Aorta (tissue), 5 donors: ENCODE measurements at regions not wholly inside any gene's neighbourhood (a gene's known extent, or its start where the extent isn't known, plus 50 kb on each side); places are given as distances from the start of the nearest gene placed in this dataset.

ENCODE experiments used
- ATAC-seq: fragments of 200-7000 bp; cut with Tn5 transposase; one replicate; pipeline ENCODE4 v1.9.1; 2022; ENCODE audit warnings: moderate library complexity; ENCODE audit not compliant: low FRiP score
- DNase-seq, 2 donors: peaks; one replicate each; pipeline ENCODE4 v3.0.0-alpha.2; 2020
- H3K27ac ChIP-seq, 2 donors: one replicate each; pipeline ENCODE4 v1.5.1; 2013; ENCODE audit warnings: low read length in 2 of 2, mild to moderate bottlenecking in 2 of 2, moderate library complexity in 2 of 2, control low read depth in 1 of 2, inconsistent platforms in 1 of 2, low read depth in 1 of 2
- H3K27me3 ChIP-seq, 2 donors: one replicate each; pipeline ENCODE4 v1.6.1; 2013; ENCODE audit warnings: control low read depth in 1 of 2, low read length in 1 of 2, mild to moderate bottlenecking in 1 of 2, moderate library complexity in 1 of 2; ENCODE audit not compliant: insufficient read depth in 2 of 2, control insufficient read depth in 1 of 2
- H3K36me3 ChIP-seq, 2 donors: one replicate each; pipeline ENCODE4 v1.6.1; 2013; ENCODE audit warnings: control low read depth in 1 of 2, low read length in 1 of 2, mild to moderate bottlenecking in 1 of 2; ENCODE audit not compliant: insufficient read depth in 2 of 2, control insufficient read depth in 1 of 2
- H3K4me1 ChIP-seq, 2 donors: one replicate each; pipeline ENCODE4 v1.6.1; 2013; ENCODE audit warnings: low read length in 2 of 2, control low read depth in 1 of 2, mild to moderate bottlenecking in 1 of 2, moderate library complexity in 1 of 2; ENCODE audit not compliant: insufficient read depth in 2 of 2, control insufficient read depth in 1 of 2
- H3K4me3 ChIP-seq, 2 donors: one replicate each; pipeline ENCODE4 v1.5.1; 2013; ENCODE audit warnings: low read length in 2 of 2, control low read depth in 1 of 2, mild to moderate bottlenecking in 1 of 2
- H3K9me3 ChIP-seq: one replicate; pipeline ENCODE4 v1.6.1; 2013; ENCODE audit warnings: mild to moderate bottlenecking, low read length; ENCODE audit not compliant: control insufficient read depth
- WGBS, 2 donors: extraction: QIAGEN DNeasy Blood & Tissue Kit; methylation state at CpG; one replicate each; pipeline ENCODE4 v1.1.7; 2013; 5-methylcytosine and 5-hydroxymethylcytosine counted together
- intact Hi-C, 2 donors: fragments of 100-400 bp; cut with DNase I; formaldehyde crosslinking; loops; one replicate each; pipeline versions ENCODE4 v1.14.2 to v1.15.0; 2022
- donor health status: healthy with polysubstance abuse.
- donor health status: Bipolar disorder and iron deficiency.
- donor health status: DM: no; HTN: no; CAD: no.
- donor health status: DM: no; HTN: no; CAD: no.
- donor health status: DM: yes; HTN: yes; CAD: no.

- Histone ChIP-seq H3K4me1 (no peaks in the 10 kb centered on the region), H3K27ac (no peak overlapping the region), H3K9me3 (no peaks in the 10 kb centered on the region), H3K27me3 (peaks cover 0 to 2% of the 10 kb centered on the region in 2 donors), H3K36me3 (no peaks in the 10 kb centered on the region), H3K4me3 (no peak overlapping the region)
- ATAC-seq: no peak
- WGBS, 2 donors: 68 to 75% methylated on average over 2 of the region's 2 CpGs
- DNase-seq: no peak
- intact Hi-C loops: no loop called here
These were observed 345.1 kb upstream of the NR3C2 start for GRCh38 chr4:148787285-148787684.

DNA sequence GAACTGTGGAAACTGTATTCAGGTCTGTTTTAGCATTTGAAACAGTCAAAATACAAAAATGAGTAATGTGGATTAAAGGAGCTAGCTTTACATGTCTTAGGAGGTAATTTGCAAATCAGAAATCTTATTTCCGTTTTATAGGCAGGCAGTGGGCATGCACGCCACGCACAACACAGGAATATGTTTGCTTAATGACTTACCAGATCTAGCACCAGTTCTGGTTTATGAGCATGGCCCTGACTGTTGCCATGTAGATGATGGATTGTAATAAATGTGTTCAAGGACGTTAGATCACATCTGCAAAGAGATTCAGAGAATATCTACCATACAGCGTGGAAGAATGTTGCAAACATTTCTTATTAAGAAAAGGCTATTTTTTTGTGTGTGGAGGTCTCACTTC, 344.5 kb upstream of the NR3C2 start:
- Histone ChIP-seq H3K4me1 (no peaks in the 10 kb centered on the region), H3K4me3 (no peak overlapping the region), H3K9me3 (no peaks in the 10 kb centered on the region), H3K27ac (no peak overlapping the region), H3K36me3 (no peaks in the 10 kb centered on the region), H3K27me3 (peaks cover 0 to 2% of the 10 kb centered on the region in 2 donors)
- intact Hi-C loops: no loop called here
- ATAC-seq (no peak), DNase-seq (no peak)
- WGBS, 2 donors: 54 to 63% methylated on average over 5 of the region's 5 CpGs

GRCh38 chr4:148782284-148782683, 340.1 kb upstream of the NR3C2 start:
- Histone ChIP-seq H3K4me3 (no peak overlapping the region), H3K36me3 (no peaks in the 10 kb centered on the region), H3K9me3 (peaks cover 3% of the 10 kb centered on the region), H3K4me1 (no peaks in the 10 kb centered on the region), H3K27me3 (no peaks in the 10 kb centered on the region), H3K27ac (no peak overlapping the region)
- intact Hi-C loops: no loop called here
- no peak for ATAC-seq
- 72 to 78% methylated on average over 4 of the region's 4 CpGs for WGBS, 2 donors
- DNase-seq: no peak

- peaks cover 3% of the 10 kb centered on the region for H3K9me3 ChIP-seq
- H3K4me1 ChIP-seq: no peaks in the 10 kb centered on the region
- H3K36me3 ChIP-seq: no peaks in the 10 kb centered on the region
- WGBS, 2 donors: 89 to 92% methylated on average over 3 of the region's 3 CpGs
- intact Hi-C loops: no loop called here
- DNase-seq (no peak), ATAC-seq (no peak)
- peaks cover 0 to under 1% of the 10 kb centered on the region in 2 donors for H3K27me3 ChIP-seq
- no peak overlapping the region for H3K27ac ChIP-seq
- H3K4me3 ChIP-seq: no peak overlapping the region
These were observed 338.3 kb upstream of the NR3C2 start for GRCh38 chr4:148780426-148781005.

- no peaks in the 10 kb centered on the region for H3K36me3 ChIP-seq
- H3K4me1 ChIP-seq: no peaks in the 10 kb centered on the region
- intact Hi-C loops: no loop called here
- H3K27ac ChIP-seq: no peak overlapping the region
- ATAC-seq (no peak), DNase-seq (no peak)
- H3K9me3 ChIP-seq: peaks cover 3% of the 10 kb centered on the region
- 94% methylated on average over 4 of the region's 4 CpGs for WGBS, 2 donors
- H3K27me3 ChIP-seq: peaks cover 0 to 2% of the 10 kb centered on the region in 2 donors
- no peak overlapping the region for H3K4me3 ChIP-seq
These were observed 337.6 kb upstream of the NR3C2 start for GRCh38 chr4:148779771-148780170.

DNA sequence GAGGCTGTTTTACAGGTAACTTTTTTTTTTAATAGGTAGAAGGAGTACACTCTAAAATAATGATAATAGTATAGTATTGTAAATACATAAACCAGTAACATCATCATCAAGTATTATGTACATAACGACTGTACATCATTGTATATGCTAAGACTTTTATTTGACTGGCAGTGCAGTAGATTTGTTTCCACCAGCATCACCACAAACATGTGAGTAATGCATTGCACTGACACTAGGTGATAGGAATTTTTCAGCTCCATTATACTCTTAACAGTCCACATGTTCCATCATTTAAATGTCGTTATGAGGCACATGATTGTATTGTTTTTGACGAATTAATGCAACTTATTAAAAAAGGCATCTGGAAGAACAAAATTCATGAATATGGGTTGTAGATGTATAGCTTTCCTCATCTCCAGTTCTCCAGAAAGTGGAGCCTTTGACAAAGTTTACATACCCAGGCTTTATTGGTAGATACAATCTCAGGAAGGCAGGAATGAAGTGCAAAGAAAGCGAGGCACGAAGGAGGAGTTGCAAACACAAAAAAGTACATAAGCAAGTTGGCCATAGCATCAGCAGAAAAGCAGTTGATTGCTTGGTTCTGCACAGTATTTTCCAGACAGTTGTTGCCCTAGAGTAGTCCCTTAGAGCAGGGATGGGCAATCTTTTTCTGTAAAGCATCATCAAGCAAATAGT, 336.9 kb upstream of the NR3C2 start:
- DNase-seq (no peak), ATAC-seq (no peak)
- intact Hi-C loops: no loop called here
- Histone ChIP-seq H3K9me3 (peaks cover 3% of the 10 kb centered on the region), H3K4me1 (no peaks in the 10 kb centered on the region), H3K27ac (no peak overlapping the region), H3K36me3 (no peaks in the 10 kb centered on the region), H3K27me3 (peaks cover 0 to 2% of the 10 kb centered on the region in 2 donors), H3K4me3 (no peak overlapping the region)
- WGBS, 2 donors: 78 to 92% methylated on average over 5 of the region's 5 CpGs

DNA sequence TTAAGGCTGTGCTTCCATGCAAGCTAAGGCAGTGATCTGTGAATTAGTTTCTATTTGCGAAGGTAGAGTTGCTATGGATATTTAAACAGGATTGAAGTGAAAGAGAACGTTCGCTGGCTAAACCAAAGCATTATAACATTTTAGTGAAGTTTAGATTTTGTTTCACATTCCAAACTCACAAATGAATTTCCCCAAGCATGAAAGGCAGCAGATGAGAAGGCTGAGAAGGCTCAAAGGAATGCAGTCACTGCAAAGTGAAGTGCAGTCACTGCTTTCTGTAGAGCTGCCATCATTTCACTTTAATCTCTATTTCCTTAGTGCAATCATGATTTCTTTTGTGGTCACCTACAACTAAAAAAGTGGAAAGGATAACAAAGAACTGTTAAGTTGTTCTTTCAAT, 334.7 kb upstream of the NR3C2 start:
- no peak for ATAC-seq
- 33 to 39% methylated on average over 3 of the region's 3 CpGs for WGBS, 2 donors
- no peaks in the 10 kb centered on the region for H3K4me1 ChIP-seq
- peaks cover 3% of the 10 kb centered on the region for H3K9me3 ChIP-seq
- H3K4me3 ChIP-seq: no peak overlapping the region
- H3K36me3 ChIP-seq: no peaks in the 10 kb centered on the region
- intact Hi-C loops: no loop called here
- DNase-seq: no peak
- H3K27me3 ChIP-seq: peaks cover 0 to 2% of the 10 kb centered on the region in 2 donors
- no peak overlapping the region for H3K27ac ChIP-seq

DNA sequence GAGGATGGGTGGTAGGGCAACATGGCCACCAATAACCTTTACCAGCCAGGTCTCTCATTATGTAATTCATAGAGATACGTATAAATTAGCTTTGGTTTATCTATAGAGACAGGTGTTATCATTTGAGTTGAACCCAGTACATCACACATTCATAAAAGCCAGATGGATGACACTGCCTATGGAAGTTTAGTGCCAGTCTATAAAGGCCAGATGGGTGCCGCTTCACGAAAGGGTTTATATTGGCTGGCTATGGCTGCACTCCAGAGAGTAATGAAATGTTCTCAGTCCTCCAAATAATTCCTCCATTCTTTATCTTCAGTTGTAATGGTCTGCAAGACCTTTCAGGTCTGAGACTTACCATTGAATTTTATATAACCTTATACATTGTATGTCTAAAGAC, 331.9 kb upstream of the NR3C2 start:
- H3K4me3 ChIP-seq: no peak overlapping the region
- H3K27me3 ChIP-seq: peaks cover 0 to 2% of the 10 kb centered on the region in 2 donors
- WGBS, 2 donors: 85 to 86% methylated on average over 3 of the region's 3 CpGs
- no peak overlapping the region for H3K27ac ChIP-seq
- H3K9me3 ChIP-seq: no peaks in the 10 kb centered on the region
- H3K36me3 ChIP-seq: no peaks in the 10 kb centered on the region
- no peak for DNase-seq
- no peak for ATAC-seq
- H3K4me1 ChIP-seq: no peaks in the 10 kb centered on the region
- intact Hi-C loops: no loop called here

DNA sequence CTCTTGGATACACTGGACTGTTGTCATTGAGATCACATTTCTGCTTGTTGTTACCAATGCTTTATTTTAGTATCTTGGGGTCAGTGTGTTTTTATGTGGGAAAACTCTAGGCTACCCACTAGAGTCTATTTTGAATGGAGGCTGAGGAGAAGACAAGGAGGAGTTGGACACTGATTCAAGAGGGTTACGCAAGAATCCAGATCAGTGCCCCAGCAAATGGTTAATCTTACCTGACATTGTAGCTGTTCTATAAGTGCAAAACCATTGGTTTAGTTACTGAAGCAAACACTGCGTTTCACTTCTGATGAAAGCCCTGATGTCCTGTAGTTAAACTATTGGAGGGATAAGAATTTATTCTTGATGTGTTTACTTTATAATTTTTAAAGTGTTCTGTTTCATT, 331.1 kb upstream of the NR3C2 start:
- no peak for ATAC-seq
- H3K9me3 ChIP-seq: no peaks in the 10 kb centered on the region
- no peak overlapping the region for H3K4me3 ChIP-seq
- DNase-seq: no peak
- H3K27ac ChIP-seq: no peak overlapping the region
- H3K4me1 ChIP-seq: no peaks in the 10 kb centered on the region
- WGBS, 2 donors: 87 to 88% methylated on average over 2 of the region's 2 CpGs
- H3K27me3 ChIP-seq: peaks cover 0 to 2% of the 10 kb centered on the region in 2 donors
- intact Hi-C loops: no loop called here
- H3K36me3 ChIP-seq: no peaks in the 10 kb centered on the region
